Kidney (tissue), 13 donors: ENCODE measurements at regions not wholly inside any gene's neighbourhood (a gene's known extent, or its start where the extent isn't known, plus 50 kb on each side); places are given as distances from the start of the nearest gene placed in this dataset.

ENCODE experiments used
- DNase-seq, 5 donors: peaks; one replicate each; pipeline ENCODE4 v3.0.0-alpha.2; 2013 to 2020
- FAIRE-seq: peaks from 2 replicates; lab custom pipeline; 2012; peaks lifted over from hg19 to GRCh38; lab: Jason Lieb, UNC
- H3K27ac ChIP-seq, 2 donors: one replicate each; pipeline ENCODE4 v1.7.0; 2013; ENCODE audit warnings: low read depth in 2 of 2, low read length in 2 of 2, inconsistent platforms in 1 of 2
- H3K27me3 ChIP-seq: one replicate; pipeline ENCODE4 v1.7.1; 2013; ENCODE audit warnings: low read length, inconsistent platforms; ENCODE audit not compliant: control insufficient read depth, insufficient read depth
- H3K36me3 ChIP-seq, 3 donors: one replicate each; pipeline versions ENCODE4 v1.7.0 to v1.7.1; 2013; ENCODE audit warnings: low read length in 3 of 3, control low read depth in 1 of 3, inconsistent platforms in 1 of 3; ENCODE audit not compliant: insufficient read depth in 3 of 3, control insufficient read depth in 2 of 3
- H3K4me1 ChIP-seq, 3 donors: one replicate each; pipeline versions ENCODE4 v1.7.0 to v1.7.1; 2013; ENCODE audit warnings: low read length in 3 of 3, inconsistent platforms in 1 of 3, low read depth in 1 of 3; ENCODE audit not compliant: control insufficient read depth in 2 of 3, insufficient read depth in 2 of 3
- H3K4me3 ChIP-seq, 3 donors: one replicate each; pipeline versions ENCODE4 v1.7.0 to v1.8.1; 2013; ENCODE audit warnings: low read length in 3 of 3, control low read depth in 1 of 3, inconsistent platforms in 1 of 3
- H3K9ac ChIP-seq, 3 donors: one replicate each; pipeline versions ENCODE4 v1.7.0 to v1.7.1; 2013; ENCODE audit warnings: low read length in 3 of 3, control low read depth in 1 of 3, inconsistent platforms in 1 of 3
- H3K9me3 ChIP-seq, 3 donors: one replicate each; pipeline versions ENCODE4 v1.7.0 to v1.7.1; 2013; ENCODE audit warnings: low read length in 3 of 3, control low read depth in 1 of 3, inconsistent platforms in 1 of 3; ENCODE audit not compliant: control insufficient read depth in 2 of 3, insufficient read depth in 1 of 3
- intact Hi-C: fragments of 100-400 bp; cut with DNase I; formaldehyde crosslinking; loops from one replicate; pipeline ENCODE4 v1.11.1; 2022
- TF ChIP-seq, protein P1 (sequence below): IDR thresholded peaks from 3 replicates; pipeline ENCODE4 v1.5.1; 2012; ENCODE audit warnings: mild to moderate bottlenecking, moderate library complexity, borderline replicate concordance; ENCODE audit not compliant: insufficient read depth; ENCODE audit errors: extremely low read depth
- donor health status: control.
- donor health status: control.
- donor health status: control.
- donor health status: control.
- donor health status: control.
- donor health status: DM: yes; HTN: yes; CAD: no.
- donor health status: Normal renal cell carcinoma (clear cell type).

DNA sequence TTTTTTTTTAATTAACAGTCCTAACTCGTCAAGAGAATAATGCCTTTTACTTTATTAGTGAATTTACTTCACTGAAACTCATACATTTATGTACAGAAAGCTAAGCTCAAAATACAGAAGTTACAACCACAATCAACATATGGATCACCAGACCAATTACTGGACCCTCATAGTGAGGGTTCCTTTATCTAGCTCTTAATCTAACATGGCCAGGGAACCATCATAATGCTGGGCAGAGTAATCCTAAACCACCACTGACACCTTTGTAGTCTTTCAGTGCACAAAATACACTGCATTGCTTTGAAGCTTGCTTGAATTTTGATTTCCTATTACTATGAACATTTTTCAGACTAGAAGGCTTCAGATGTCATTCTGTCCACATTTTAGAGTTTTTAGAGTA is 1406.6 kb upstream of the PCDH9 start:
- Histone ChIP-seq H3K27me3 (no peaks in the 10 kb centered on the region), H3K9me3 (no peaks in the 10 kb centered on the region), H3K4me1 (no peaks in the 10 kb centered on the region), H3K36me3 (no peaks in the 10 kb centered on the region), H3K9ac (no peak overlapping the region), H3K27ac (no peak overlapping the region), H3K4me3 (no peak overlapping the region)
- TF ChIP-seq, protein P1, sequence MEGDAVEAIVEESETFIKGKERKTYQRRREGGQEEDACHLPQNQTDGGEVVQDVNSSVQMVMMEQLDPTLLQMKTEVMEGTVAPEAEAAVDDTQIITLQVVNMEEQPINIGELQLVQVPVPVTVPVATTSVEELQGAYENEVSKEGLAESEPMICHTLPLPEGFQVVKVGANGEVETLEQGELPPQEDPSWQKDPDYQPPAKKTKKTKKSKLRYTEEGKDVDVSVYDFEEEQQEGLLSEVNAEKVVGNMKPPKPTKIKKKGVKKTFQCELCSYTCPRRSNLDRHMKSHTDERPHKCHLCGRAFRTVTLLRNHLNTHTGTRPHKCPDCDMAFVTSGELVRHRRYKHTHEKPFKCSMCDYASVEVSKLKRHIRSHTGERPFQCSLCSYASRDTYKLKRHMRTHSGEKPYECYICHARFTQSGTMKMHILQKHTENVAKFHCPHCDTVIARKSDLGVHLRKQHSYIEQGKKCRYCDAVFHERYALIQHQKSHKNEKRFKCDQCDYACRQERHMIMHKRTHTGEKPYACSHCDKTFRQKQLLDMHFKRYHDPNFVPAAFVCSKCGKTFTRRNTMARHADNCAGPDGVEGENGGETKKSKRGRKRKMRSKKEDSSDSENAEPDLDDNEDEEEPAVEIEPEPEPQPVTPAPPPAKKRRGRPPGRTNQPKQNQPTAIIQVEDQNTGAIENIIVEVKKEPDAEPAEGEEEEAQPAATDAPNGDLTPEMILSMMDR: no peak
- no peak for DNase-seq
- intact Hi-C loops: no loop called here
- FAIRE-seq: no peak

DNA sequence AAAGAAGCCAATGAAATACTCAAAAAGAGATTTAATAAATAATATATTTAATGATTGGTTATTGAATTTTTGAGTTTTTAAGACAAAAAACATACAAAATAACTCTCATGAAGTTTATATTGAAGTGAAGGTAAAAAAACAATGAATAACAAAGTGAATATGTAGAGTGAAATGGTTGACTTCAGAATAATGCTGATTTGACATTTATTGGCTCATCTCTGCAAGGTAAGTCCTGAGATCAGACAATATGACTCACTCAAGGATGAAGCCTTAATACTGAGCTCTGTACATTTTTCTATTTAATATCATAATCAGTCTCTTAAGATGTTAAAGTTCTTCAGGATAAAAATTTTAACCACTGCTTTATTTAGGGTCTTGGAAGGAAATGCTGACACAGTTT is 1398.9 kb upstream of the PCDH9 start:
- Histone ChIP-seq H3K4me3 (no peak overlapping the region), H3K27ac (no peak overlapping the region), H3K9ac (no peak overlapping the region), H3K9me3 (no peaks in the 10 kb centered on the region), H3K36me3 (no peaks in the 10 kb centered on the region), H3K27me3 (no peaks in the 10 kb centered on the region), H3K4me1 (no peaks in the 10 kb centered on the region)
- FAIRE-seq (no peak), DNase-seq (no peak)
- intact Hi-C loops: no loop called here
- TF ChIP-seq, protein P1: no peak

DNA sequence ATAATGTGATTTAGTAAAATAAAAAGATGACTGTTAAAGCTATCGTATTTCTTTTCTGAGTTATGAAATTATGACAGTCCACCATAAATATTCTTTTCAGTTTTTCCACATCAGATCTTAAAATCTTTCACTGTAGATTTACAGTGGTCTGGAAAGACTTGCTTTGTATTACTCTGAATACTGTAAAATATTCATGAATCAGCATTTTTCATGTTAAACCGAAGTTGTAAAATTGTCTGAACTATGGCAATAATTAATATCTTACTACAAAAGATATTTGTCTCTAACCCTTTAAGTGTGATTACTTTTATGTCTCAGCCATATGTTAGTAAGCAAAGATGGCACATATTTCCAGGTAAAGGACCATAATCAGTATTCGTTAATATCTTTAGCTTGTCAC is 1397.2 kb upstream of the PCDH9 start:
- Histone ChIP-seq H3K27ac (no peak overlapping the region), H3K36me3 (no peaks in the 10 kb centered on the region), H3K9ac (no peak overlapping the region), H3K9me3 (no peaks in the 10 kb centered on the region), H3K4me3 (no peak overlapping the region), H3K4me1 (no peaks in the 10 kb centered on the region), H3K27me3 (no peaks in the 10 kb centered on the region)
- intact Hi-C loops: no loop called here
- TF ChIP-seq, protein P1: no peak
- no peak for DNase-seq
- no peak for FAIRE-seq

DNA sequence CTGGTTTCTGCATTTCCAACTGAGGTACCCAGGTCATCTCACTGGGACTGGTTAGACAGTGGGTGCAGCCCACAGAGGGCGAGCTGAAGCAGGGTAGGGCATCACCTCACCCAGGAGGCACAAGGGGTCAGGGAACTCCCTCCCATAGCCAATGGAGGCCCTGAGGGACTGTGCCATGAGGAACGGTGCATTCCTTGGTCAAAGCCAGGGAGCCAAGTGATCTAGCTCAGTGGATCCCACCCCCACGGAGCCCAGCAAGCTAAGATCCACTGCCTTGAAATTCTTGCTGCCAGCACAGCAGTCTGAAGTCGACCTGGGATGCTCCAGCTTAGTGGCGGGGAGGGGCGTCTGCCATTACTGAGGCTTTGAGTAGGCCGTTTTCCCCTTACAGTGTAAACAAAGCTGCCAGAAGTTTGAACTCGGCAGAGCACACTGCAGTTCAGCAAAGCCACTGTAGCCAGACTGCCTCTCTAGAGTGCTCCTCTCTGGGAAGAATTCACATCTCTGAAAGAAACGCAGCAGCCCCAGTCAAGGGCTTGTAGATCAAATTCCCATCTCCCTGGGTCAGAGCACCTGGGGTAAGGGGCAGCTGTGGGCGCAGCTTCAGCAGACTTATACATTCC is 1386.6 kb upstream of the PCDH9 start:
- Histone ChIP-seq H3K27me3 (no peaks in the 10 kb centered on the region), H3K27ac (no peak overlapping the region), H3K4me1 (no peaks in the 10 kb centered on the region), H3K36me3 (no peaks in the 10 kb centered on the region), H3K9me3 (no peaks in the 10 kb centered on the region), H3K4me3 (no peak overlapping the region), H3K9ac (no peak overlapping the region)
- FAIRE-seq: no peak
- intact Hi-C loops: no loop called here
- peak in 1 of 5 donors; percentile 34 for DNase-seq
- TF ChIP-seq, protein P1: no peak
